ENCODE measurements at regions not wholly inside any gene's neighbourhood (a gene's known extent, or its start where the extent isn't known, plus 50 kb on each side); places are given as distances from the start of the nearest gene placed in this dataset.

DNA sequence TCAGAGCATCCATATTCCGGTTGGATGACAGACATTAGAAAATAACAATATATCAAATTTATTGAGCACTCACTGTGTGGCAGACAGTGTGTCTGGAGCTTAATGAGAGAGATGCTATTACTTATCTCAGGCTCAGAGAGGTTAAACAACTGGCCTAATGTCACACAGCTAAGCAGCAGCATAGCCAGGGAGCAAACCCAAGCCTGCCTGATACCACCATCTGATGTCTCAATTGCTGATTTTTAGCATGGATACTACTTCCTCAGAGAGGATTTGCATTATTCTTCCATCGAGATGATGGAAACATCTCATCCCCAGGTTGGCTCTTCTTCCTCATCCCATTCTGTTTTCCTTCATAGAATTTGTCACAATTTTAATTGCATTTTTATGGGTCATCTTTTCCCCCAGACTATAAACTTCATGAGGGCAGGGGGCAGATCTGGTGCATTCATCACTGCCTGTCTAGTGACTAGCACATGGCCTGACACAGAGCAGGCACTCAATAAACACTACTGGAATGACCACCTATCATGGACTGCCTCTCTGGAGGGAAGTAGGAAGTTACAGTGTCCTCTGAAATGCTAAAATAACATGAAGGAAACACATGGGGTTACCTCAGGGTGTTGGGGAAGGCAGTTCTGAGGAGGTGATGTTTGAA is 344.8 kb upstream of the CCL2 start:
- Histone ChIP-seq H3K4me3 (ENCODE audit: low read depth in 1 of 3, low read length in 3 of 3) (no peak overlapping the region), H3K9ac (ENCODE audit: low read depth in 1 of 2, low read length in 2 of 2) (no peak overlapping the region), H3K4me1 (ENCODE audit: control insufficient read depth in 4 of 4, insufficient read depth in 4 of 4, low read length in 3 of 4) (no peaks in the 10 kb centered on the region), H3K36me3 (ENCODE audit: control insufficient read depth in 4 of 4, insufficient read depth in 3 of 4, low read depth in 1 of 4, low read length in 3 of 4) (no peaks in the 10 kb centered on the region), H3K27ac (ENCODE audit: low read depth in 1 of 2, low read length in 2 of 2) (no peak overlapping the region), H3K27me3 (ENCODE audit: control insufficient read depth in 4 of 4, insufficient read depth in 4 of 4, low read length in 3 of 4) (no peaks in the 10 kb centered on the region), H3K9me3 (ENCODE audit: control insufficient read depth in 4 of 4, low read length in 3 of 4) (no peaks in the 10 kb centered on the region)
- TF ChIP-seq EGR1 (IDR thresholded peaks at IDR 0.05; ENCODE audit: low read depth in 2 of 2), result no peak
- TF ChIP-seq HNF4A (conservative IDR thresholded peaks at IDR 0.05), result no peak
- no peak for TF ChIP-seq SP1 (IDR thresholded peaks at IDR 0.05)
- TF ChIP-seq FOXA2 (IDR thresholded peaks at IDR 0.05), result no peak
- TF ChIP-seq, protein P1, sequence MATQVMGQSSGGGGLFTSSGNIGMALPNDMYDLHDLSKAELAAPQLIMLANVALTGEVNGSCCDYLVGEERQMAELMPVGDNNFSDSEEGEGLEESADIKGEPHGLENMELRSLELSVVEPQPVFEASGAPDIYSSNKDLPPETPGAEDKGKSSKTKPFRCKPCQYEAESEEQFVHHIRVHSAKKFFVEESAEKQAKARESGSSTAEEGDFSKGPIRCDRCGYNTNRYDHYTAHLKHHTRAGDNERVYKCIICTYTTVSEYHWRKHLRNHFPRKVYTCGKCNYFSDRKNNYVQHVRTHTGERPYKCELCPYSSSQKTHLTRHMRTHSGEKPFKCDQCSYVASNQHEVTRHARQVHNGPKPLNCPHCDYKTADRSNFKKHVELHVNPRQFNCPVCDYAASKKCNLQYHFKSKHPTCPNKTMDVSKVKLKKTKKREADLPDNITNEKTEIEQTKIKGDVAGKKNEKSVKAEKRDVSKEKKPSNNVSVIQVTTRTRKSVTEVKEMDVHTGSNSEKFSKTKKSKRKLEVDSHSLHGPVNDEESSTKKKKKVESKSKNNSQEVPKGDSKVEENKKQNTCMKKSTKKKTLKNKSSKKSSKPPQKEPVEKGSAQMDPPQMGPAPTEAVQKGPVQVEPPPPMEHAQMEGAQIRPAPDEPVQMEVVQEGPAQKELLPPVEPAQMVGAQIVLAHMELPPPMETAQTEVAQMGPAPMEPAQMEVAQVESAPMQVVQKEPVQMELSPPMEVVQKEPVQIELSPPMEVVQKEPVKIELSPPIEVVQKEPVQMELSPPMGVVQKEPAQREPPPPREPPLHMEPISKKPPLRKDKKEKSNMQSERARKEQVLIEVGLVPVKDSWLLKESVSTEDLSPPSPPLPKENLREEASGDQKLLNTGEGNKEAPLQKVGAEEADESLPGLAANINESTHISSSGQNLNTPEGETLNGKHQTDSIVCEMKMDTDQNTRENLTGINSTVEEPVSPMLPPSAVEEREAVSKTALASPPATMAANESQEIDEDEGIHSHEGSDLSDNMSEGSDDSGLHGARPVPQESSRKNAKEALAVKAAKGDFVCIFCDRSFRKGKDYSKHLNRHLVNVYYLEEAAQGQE (IDR thresholded peaks at IDR 0.05), result no peak
- TF ChIP-seq, protein P2, sequence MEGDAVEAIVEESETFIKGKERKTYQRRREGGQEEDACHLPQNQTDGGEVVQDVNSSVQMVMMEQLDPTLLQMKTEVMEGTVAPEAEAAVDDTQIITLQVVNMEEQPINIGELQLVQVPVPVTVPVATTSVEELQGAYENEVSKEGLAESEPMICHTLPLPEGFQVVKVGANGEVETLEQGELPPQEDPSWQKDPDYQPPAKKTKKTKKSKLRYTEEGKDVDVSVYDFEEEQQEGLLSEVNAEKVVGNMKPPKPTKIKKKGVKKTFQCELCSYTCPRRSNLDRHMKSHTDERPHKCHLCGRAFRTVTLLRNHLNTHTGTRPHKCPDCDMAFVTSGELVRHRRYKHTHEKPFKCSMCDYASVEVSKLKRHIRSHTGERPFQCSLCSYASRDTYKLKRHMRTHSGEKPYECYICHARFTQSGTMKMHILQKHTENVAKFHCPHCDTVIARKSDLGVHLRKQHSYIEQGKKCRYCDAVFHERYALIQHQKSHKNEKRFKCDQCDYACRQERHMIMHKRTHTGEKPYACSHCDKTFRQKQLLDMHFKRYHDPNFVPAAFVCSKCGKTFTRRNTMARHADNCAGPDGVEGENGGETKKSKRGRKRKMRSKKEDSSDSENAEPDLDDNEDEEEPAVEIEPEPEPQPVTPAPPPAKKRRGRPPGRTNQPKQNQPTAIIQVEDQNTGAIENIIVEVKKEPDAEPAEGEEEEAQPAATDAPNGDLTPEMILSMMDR (IDR thresholded peaks at IDR 0.05; ENCODE audit: low read depth, low read length, missing input control), result no peak
- DNase-seq (ENCODE audit: low spot score), result no peak
- 89% methylated on average over 2 of the region's 2 CpGs for WGBS

DNA sequence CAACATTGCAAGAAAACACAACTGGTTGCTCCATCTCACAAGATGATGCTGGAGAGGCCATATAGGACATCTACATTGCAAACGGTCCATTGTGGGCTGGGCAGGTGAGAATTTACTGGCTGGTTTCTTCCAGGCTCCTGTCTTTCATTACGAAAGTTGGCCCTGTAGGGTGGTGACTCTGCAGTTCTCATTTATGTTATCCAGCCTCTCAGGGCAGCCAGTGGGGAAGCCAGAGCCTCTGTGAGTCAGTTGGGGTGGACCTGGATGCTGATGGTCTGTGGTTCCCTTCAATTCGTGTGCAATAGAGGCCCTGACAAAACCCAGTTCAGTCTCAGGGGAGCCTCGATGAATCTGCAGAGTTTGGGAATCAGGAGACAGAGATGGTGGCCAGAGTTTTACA is 341.0 kb upstream of the CCL2 start:
- no peaks in the 10 kb centered on the region for H3K36me3 ChIP-seq (ENCODE audit: control insufficient read depth in 4 of 4, insufficient read depth in 3 of 4, low read depth in 1 of 4, low read length in 3 of 4)
- no peaks in the 10 kb centered on the region for H3K4me1 ChIP-seq (ENCODE audit: control insufficient read depth in 4 of 4, insufficient read depth in 4 of 4, low read length in 3 of 4)
- no peaks in the 10 kb centered on the region for H3K27me3 ChIP-seq (ENCODE audit: control insufficient read depth in 4 of 4, insufficient read depth in 4 of 4, low read length in 3 of 4)
- no peak overlapping the region for H3K4me3 ChIP-seq (ENCODE audit: low read depth in 1 of 3, low read length in 3 of 3)
- no peak overlapping the region for H3K27ac ChIP-seq (ENCODE audit: low read depth in 1 of 2, low read length in 2 of 2)
- TF ChIP-seq RXRA (IDR thresholded peaks at IDR 0.05) (no peak), SP1 (IDR thresholded peaks at IDR 0.05) (no peak), FOXA2 (IDR thresholded peaks at IDR 0.05) (no peak), GABPA (IDR thresholded peaks at IDR 0.05 in 1 of 2, conservative IDR thresholded peaks at IDR 0.05 in 1 of 2) (no peak), NR2F2 (IDR thresholded peaks at IDR 0.05) (no peak), RAD21 (IDR thresholded peaks at IDR 0.05) (no peak), HNF4G (IDR thresholded peaks at IDR 0.05) (no peak)
- TF ChIP-seq, protein P3, sequence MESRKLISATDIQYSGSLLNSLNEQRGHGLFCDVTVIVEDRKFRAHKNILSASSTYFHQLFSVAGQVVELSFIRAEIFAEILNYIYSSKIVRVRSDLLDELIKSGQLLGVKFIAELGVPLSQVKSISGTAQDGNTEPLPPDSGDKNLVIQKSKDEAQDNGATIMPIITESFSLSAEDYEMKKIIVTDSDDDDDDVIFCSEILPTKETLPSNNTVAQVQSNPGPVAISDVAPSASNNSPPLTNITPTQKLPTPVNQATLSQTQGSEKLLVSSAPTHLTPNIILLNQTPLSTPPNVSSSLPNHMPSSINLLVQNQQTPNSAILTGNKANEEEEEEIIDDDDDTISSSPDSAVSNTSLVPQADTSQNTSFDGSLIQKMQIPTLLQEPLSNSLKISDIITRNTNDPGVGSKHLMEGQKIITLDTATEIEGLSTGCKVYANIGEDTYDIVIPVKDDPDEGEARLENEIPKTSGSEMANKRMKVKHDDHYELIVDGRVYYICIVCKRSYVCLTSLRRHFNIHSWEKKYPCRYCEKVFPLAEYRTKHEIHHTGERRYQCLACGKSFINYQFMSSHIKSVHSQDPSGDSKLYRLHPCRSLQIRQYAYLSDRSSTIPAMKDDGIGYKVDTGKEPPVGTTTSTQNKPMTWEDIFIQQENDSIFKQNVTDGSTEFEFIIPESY (IDR thresholded peaks at IDR 0.05), result no peak
- H3K9me3 ChIP-seq (ENCODE audit: control insufficient read depth in 4 of 4, low read length in 3 of 4), result no peaks in the 10 kb centered on the region
- DNase-seq (ENCODE audit: low spot score), result no peak
- no peak overlapping the region for H3K9ac ChIP-seq (ENCODE audit: low read depth in 1 of 2, low read length in 2 of 2)
- WGBS, result 71% methylated on average over 4 of the region's 4 CpGs

Data from liver (tissue), 8 donors.